ENCODE measurements at regions not wholly inside any gene's neighbourhood (a gene's known extent, or its start where the extent isn't known, plus 50 kb on each side); places are given as distances from the start of the nearest gene placed in this dataset.

DNA sequence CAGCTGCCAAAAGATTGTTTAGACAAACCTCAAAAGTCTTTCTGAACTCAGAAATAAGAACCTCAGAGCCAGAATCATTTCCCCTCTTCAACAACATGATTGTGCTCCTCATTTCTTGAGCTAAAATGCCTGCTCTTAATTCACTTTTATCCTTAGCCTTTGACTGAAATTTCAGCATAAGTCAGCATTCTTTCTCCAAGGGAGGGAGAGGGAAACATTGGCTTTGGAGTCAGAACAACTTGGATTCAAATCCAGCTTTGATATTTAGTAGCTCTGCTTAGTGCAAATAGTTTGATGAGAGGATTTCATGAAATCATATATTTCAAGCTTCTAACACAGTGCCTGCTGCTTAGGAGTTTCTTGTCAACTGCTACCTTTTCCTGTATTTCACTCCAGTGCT, 484.6 kb upstream of the INTU start:
- DNase-seq: no peak

DNA sequence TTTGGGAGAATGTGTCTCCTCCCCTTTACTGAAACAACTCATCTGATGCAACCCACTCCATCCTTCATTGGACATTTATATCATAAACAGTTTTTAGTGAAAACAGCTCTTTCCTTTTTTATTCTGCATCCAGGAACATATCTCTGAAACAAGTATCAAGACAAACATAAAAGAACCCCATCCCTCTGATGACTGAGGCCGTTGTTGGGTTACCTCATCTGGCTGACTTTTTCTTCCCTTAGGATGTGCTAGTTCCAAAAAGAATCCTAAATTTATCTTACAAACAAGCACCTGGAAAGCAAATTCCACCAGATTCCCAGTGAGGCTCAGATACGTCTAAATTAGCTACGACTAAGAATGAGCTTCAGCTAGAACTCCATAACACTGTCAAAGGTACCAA, 483.7 kb upstream of the INTU start:
- no peak for DNase-seq

DNA sequence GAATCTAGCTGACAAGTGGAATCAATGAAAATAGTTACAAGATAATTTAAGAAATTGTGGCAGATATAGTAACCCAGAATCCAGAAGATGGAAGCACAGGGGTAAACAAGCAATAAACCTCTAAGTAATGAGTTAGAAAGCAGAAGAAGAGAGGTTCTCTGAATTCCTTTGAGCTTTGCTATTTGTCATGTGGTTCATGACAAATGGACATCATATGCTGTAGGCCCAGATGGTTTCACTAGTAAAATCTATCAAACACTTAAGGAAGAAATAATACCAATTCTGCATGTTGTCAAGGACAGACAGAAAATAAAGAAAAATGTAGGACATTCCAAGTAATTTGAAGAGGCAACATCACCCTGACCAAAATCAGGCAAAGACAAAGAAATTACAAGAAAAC, 480.8 kb upstream of the INTU start:
- no peak for DNase-seq

DNA sequence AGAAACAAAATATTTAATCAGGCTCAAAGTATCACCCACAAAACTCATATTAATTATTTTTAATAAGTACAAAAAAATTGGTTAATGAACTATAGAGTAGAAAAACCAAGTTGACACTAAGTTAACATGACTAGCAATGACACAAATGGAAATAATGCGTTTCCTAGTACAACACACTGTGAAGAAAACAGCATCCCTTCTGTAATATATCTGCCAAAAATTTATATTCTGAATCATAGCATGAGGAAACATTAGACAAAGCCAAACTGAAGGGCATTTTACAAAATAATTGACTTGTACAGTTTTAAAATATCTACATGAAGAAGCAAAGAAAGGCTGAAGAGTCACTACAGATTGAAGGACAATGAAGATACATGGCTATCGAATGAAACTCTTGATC, 477.6 kb upstream of the INTU start:
- no peak for DNase-seq

GRCh38 chr4:127155555-127155954, 477.2 kb upstream of the INTU start:
- no peak for DNase-seq

DNA sequence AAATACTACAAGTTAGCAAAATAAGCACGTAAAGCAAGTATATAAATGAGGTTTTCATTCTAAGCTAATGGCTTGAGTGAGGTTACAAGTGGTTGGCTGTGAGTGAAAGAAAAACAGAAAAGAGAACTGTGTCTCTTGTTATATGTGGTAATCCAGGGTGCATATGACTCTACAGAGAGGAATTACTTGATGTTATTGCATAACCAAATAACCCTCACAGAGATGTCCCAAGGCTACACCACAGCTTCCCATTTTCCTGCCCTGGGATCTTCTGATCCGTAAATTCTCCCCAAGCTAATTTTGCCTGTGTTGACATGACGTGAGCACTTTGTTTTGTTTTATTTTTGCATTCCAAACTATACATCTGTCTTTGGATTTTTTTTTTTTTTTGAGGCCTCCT, 470.0 kb upstream of the INTU start:
- no peak for DNase-seq

DNA sequence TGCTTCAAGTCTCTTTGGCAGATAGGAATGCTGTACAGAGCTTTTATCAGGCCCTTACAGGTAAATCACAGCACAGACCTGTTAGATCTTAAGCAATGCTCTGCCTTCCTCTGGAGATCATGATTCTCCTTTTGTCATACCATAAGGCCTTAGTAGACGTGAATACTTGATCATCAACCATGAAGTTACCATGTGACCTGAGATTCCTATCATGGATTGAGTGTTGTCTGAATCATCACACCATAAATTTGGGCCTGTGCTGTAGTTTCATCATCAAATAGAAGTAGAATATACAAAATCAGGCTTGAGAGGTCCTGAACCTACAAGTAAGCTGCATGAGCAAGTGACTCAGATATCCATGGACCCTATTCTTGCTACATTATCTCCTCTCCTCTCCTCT, 466.8 kb upstream of the INTU start:
- no peak for DNase-seq

DNA sequence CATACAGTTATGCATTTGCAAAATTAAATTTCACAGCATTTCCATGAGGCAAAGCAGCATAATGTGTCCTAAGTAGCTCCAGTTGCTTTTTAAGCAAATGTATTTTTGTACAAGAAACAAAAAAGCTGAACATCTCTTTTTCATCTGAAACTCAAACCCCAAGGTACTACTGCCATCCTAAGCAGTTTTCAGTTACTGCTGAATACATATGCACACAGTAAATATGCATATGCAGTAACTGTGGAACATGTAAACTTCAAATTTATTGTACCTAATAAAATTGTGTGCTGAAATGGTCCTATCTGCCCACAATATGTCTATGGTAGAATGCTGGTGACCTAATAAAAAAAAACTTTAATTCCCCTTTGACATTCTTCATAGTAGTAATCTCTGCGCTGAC, 458.6 kb upstream of the INTU start:
- DNase-seq: no peak

GRCh38 chr4:127174616-127175015, 458.1 kb upstream of the INTU start:
- DNase-seq: no peak

DNA sequence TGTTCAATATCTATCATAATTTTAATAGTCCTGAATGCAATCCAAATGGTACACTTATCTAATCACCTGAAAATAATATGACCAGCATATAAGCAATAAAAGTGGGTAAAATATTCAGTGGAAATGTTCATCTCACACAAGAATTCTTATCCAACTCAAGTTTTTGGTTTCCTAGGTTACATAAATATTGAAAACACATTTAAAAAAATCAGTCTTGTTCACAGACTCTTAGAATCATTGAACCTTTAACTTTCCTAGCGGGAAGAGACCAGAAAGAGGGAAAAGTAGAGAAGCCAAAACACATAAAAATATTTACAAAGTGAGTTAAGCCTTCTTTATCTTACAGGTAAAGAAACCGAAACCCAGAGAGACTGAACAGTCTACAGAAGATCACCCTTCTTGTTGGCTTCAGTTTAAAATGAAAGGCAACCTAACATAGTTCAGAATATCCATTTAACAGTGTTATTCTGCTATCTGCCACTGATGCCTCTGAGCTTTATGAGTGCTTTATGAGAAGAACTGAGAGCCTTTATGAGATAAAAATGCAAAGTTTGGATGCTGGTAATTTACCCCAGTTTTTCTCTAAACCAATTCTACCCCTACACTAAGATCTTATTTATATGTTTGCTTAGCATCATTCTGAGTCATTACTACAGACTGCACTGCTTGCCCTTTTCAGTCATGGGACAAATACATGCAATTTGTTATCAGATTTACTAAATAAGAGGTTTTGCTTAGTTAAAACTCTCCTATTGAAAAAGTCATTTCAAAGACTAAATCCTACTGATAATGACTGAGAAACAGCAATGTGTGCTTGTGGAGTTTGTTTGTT, 453.3 kb upstream of the INTU start:
- no peak for DNase-seq

- DNase-seq: no peak
Observed at GRCh38 chr4:127181001-127181400, 451.8 kb upstream of the INTU start.

GRCh38 chr4:127182687-127183086, 450.1 kb upstream of the INTU start:
- no peak for DNase-seq

GRCh38 chr4:127188847-127189246, 443.9 kb upstream of the INTU start:
- no peak for DNase-seq

GRCh38 chr4:127194281-127194680, 438.5 kb upstream of the INTU start:
- no peak for DNase-seq

DNA sequence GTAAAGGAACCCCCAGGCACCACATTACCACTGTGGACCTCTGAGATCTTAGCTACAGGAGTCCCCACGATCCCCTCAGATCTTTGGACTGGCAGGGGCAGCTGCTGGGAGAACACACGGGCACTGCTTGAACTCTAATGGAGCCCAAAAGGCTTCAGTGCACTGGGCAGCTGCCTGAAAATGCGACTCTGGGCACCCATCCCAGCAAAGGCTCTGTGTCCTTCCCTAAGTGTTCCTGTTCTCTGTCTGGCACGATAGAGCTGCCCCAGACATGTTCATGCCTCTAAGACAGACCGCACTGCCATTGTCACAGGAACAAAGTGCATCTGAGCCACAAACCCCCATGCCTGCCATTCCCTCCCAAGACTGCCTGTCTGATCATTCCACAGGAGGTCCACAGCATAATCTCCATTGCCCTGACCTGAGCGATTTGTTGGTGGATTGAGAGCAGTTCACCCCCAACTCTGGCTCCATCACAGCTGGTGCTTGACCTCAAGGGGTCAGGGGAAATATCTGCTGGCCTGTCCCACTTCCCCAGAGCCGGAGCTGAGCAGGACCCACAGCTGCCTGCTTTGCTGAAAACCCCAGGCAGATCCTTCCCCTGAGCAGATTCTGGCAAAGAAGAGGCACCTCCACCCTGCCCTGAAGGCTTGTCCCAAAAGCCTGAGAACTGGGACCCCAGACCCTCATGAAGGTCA, 436.0 kb upstream of the INTU start:
- DNase-seq: no peak

GRCh38 chr4:127203562-127204200, 429.1 kb upstream of the INTU start:
- DNase-seq: no peak

GRCh38 chr4:127204322-127204721, 428.4 kb upstream of the INTU start:
- DNase-seq: no peak

DNA sequence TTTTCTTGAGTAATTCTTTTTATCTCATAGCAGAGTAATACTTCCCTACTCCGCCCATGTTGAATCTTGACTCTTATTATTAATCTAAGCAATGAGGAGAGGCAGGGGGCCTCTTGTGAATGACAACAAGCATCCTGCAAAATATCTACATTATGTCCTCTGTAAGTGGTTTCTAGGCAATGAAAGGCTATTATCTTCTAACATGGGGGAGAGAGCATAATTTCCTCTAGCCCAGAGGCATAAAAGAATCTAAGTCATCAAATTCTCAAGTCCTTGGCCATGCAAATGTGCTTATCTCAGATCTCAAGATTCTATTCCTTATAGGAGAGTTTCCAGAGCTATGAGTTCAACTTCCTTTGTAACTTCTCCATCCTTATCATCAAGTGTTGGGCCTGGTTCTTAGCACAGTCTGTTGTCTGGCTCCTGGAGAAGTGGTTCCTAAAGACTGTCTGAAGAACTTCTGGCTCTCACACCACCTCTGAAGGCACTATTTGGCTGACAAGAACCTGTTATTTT, 423.1 kb upstream of the INTU start:
- no peak for DNase-seq

- no peak for DNase-seq
Observed at GRCh38 chr4:127210893-127211649, 421.7 kb upstream of the INTU start.

DNA sequence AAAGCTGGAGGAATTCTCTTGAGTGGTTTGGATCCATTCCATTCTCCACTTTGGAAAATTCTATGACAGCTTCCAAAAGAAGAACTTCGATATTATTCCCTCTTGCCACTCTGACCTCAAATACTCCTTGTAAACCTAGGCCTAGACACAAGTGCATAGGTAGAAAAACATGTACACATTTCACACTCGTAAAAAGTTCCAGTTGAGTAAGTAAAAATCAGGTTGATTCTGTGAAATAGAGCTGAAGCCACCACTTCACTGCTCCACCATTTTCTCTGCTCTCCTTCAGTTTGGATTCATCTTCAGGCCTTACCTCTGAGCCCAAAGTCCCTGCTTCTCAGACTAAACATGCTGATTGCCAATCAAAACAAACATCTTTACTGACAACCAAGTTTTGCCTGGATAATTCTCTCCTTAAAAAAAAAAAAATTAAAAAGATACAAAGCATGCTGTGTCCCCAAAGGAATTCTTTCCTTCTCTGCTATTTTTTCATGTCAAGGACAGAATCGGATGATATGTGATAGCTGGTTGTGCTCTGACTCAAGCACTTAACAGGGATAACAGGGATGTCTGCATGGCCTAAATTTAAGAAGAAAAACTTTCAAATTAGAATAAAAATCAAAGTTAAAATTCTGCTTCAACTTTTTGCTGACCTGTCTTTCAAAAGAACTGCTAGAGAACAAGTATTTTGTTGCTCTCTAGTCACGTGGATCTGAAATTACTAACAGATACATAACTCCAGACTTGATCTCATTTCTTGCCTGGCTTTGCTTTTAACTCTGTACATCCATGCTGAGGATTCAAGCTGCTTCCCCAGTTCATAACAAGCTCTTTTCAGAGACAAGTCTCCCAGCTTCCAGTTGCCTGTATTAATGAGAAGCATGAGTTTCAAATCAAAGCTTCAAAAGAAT, 420.9 kb upstream of the INTU start:
- no peak for DNase-seq

DNA sequence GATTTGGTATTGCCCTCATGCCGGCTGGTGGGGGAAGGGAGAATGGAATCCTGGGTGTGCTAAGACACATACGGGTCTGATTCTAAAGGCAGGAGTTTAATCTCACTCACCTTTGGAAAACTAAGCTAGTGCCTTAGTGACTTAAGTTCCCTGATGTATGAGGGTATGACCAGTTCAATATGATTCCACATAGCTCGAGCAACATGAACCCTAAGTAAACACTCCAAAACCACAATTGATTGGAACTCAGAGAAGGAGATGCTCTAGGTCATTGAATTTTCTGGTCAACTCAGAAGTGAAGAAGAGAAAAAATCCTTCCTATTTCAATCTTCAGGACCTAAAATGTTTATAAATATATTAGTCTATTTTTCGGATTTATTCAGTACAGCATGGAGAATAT, 420.1 kb upstream of the INTU start:
- no peak for DNase-seq

DNA sequence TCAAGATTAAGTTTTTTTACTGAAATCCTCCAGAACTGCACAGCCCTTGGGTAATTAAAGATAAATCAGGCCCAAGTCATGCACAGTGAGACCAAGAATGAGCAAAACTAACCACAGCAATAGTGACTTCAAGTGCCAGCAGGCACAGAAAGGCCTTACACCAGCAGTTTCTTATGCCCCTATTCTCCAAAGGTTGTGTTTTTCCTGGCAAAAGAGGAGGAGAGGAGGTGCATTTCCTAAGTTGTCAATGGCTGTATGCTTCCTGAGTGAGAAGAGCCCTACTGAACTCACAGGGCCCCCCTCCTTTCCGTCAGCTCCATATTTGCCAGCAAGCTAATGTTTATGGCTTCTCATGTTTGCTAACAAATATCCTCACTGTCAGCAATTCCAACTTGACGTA, 418.7 kb upstream of the INTU start:
- DNase-seq: no peak

All from T1000 (cell line).